ENCODE measurements at regions not wholly inside any gene's neighbourhood (a gene's known extent, or its start where the extent isn't known, plus 50 kb on each side); places are given as distances from the start of the nearest gene placed in this dataset.
"Not testable (repeated sequence)": the region's sequence is repeated elsewhere in the genome, so short reads cannot be mapped to it uniquely, and the experiment has no call there.

GRCh38 chr4:15174168-15174567 lies 171.9 kb downstream of the CPEB2 start:
- ATAC-seq (ENCODE audit: low read depth); H3K36me3 Mint-ChIP-seq; H3K9me3 Mint-ChIP-seq; DNase-seq (ENCODE audit: low spot score in 2 of 2); H3K4me1 Mint-ChIP-seq; H3K4me3 Mint-ChIP-seq; H3K27me3 Mint-ChIP-seq; H3K27ac Mint-ChIP-seq: not testable (repeated sequence)

GRCh38 chr4:15179842-15180241 lies 177.6 kb downstream of the CPEB2 start:
- not testable (repeated sequence) for H3K9me3 Mint-ChIP-seq; H3K27ac Mint-ChIP-seq; ATAC-seq (ENCODE audit: low read depth); H3K4me1 Mint-ChIP-seq; H3K27me3 Mint-ChIP-seq; H3K36me3 Mint-ChIP-seq; H3K4me3 Mint-ChIP-seq; DNase-seq (ENCODE audit: low spot score in 2 of 2)

- H3K36me3 Mint-ChIP-seq: no peaks in the 10 kb centered on the region
- ATAC-seq (ENCODE audit: low read depth): no peak
- H3K27ac Mint-ChIP-seq: no peak overlapping the region
- peaks cover 8% of the 10 kb centered on the region for H3K4me1 Mint-ChIP-seq
- no peaks in the 10 kb centered on the region for H3K9me3 Mint-ChIP-seq
- H3K27me3 Mint-ChIP-seq: no peaks in the 10 kb centered on the region
- H3K4me3 Mint-ChIP-seq: peak overlapping the region; percentile 51
- DNase-seq (ENCODE audit: low spot score in 2 of 2): no peak
Observed at GRCh38 chr4:15182600-15183220, 180.4 kb downstream of the CPEB2 start.

- Mint-ChIP-seq H3K4me3 (no peak overlapping the region), H3K9me3 (no peaks in the 10 kb centered on the region), H3K36me3 (no peaks in the 10 kb centered on the region), H3K27ac (no peak overlapping the region), H3K4me1 (peaks cover 14% of the 10 kb centered on the region), H3K27me3 (no peaks in the 10 kb centered on the region)
- DNase-seq (ENCODE audit: low spot score in 2 of 2): no peak
- no peak for ATAC-seq (ENCODE audit: low read depth)
Observed at GRCh38 chr4:15186149-15186548, 183.9 kb downstream of the CPEB2 start.

- ATAC-seq (ENCODE audit: low read depth) (no peak), DNase-seq (ENCODE audit: low spot score in 2 of 2) (no peak)
- no peaks in the 10 kb centered on the region for H3K9me3 Mint-ChIP-seq
- H3K36me3 Mint-ChIP-seq: no peaks in the 10 kb centered on the region
- no peaks in the 10 kb centered on the region for H3K27me3 Mint-ChIP-seq
- H3K27ac Mint-ChIP-seq: no peak overlapping the region
- H3K4me1 Mint-ChIP-seq: peaks cover 14% of the 10 kb centered on the region
- no peak overlapping the region for H3K4me3 Mint-ChIP-seq
Observed at GRCh38 chr4:15186806-15187205, 184.5 kb downstream of the CPEB2 start.

GRCh38 chr4:15188605-15189539 lies 186.6 kb downstream of the CPEB2 start:
- Mint-ChIP-seq H3K27me3 (no peaks in the 10 kb centered on the region), H3K9me3 (no peaks in the 10 kb centered on the region), H3K36me3 (no peaks in the 10 kb centered on the region), H3K27ac (no peak overlapping the region), H3K4me1 (peaks cover 6% of the 10 kb centered on the region), H3K4me3 (no peak overlapping the region)
- peak; percentile 56 for ATAC-seq (ENCODE audit: low read depth)
- no peak for DNase-seq (ENCODE audit: low spot score in 2 of 2)

GRCh38 chr4:15194520-15194919 lies 192.2 kb downstream of the CPEB2 start:
- Mint-ChIP-seq H3K27me3 (no peaks in the 10 kb centered on the region), H3K27ac (no peak overlapping the region), H3K4me3 (no peak overlapping the region), H3K36me3 (no peaks in the 10 kb centered on the region), H3K9me3 (no peaks in the 10 kb centered on the region), H3K4me1 (no peaks in the 10 kb centered on the region)
- ATAC-seq (ENCODE audit: low read depth): no peak
- DNase-seq (ENCODE audit: low spot score in 2 of 2): no peak

- no peak overlapping the region for H3K4me3 Mint-ChIP-seq
- H3K27me3 Mint-ChIP-seq: no peaks in the 10 kb centered on the region
- H3K36me3 Mint-ChIP-seq: no peaks in the 10 kb centered on the region
- DNase-seq (ENCODE audit: low spot score in 2 of 2) (no peak), ATAC-seq (ENCODE audit: low read depth) (no peak)
- no peaks in the 10 kb centered on the region for H3K9me3 Mint-ChIP-seq
- H3K27ac Mint-ChIP-seq: no peak overlapping the region
- no peaks in the 10 kb centered on the region for H3K4me1 Mint-ChIP-seq
Observed at GRCh38 chr4:15197005-15197404, 194.7 kb downstream of the CPEB2 start.

- Mint-ChIP-seq H3K9me3 (no peaks in the 10 kb centered on the region), H3K36me3 (no peaks in the 10 kb centered on the region), H3K27ac (no peak overlapping the region), H3K27me3 (no peaks in the 10 kb centered on the region), H3K4me3 (no peak overlapping the region), H3K4me1 (no peaks in the 10 kb centered on the region)
- ATAC-seq (ENCODE audit: low read depth): no peak
- DNase-seq (ENCODE audit: low spot score in 2 of 2): no peak
Observed at GRCh38 chr4:15198070-15198727, 195.9 kb downstream of the CPEB2 start.

GRCh38 chr4:15201782-15202181 lies 199.5 kb downstream of the CPEB2 start:
- Mint-ChIP-seq H3K9me3 (peaks cover 10% of the 10 kb centered on the region), H3K4me1 (no peaks in the 10 kb centered on the region), H3K27ac (no peak overlapping the region), H3K27me3 (no peaks in the 10 kb centered on the region), H3K4me3 (no peak overlapping the region), H3K36me3 (peaks cover 5% of the 10 kb centered on the region)
- no peak for ATAC-seq (ENCODE audit: low read depth)
- DNase-seq (ENCODE audit: low spot score in 2 of 2): no peak

GRCh38 chr4:15202481-15202880 lies 200.2 kb downstream of the CPEB2 start:
- ATAC-seq (ENCODE audit: low read depth) (no peak), DNase-seq (ENCODE audit: low spot score in 2 of 2) (no peak)
- Mint-ChIP-seq H3K4me3 (no peak overlapping the region), H3K4me1 (no peaks in the 10 kb centered on the region), H3K9me3 (peaks cover 14% of the 10 kb centered on the region), H3K27me3 (peaks cover 2% of the 10 kb centered on the region), H3K27ac (no peak overlapping the region), H3K36me3 (peaks cover 9% of the 10 kb centered on the region)

- peaks cover 18% of the 10 kb centered on the region for H3K9me3 Mint-ChIP-seq
- not testable (repeated sequence) for DNase-seq (ENCODE audit: low spot score in 2 of 2); H3K4me1 Mint-ChIP-seq; H3K27me3 Mint-ChIP-seq; H3K4me3 Mint-ChIP-seq; H3K27ac Mint-ChIP-seq; ATAC-seq (ENCODE audit: low read depth)
- peaks cover 14% of the 10 kb centered on the region for H3K36me3 Mint-ChIP-seq
Observed at GRCh38 chr4:15206526-15206925, 204.2 kb downstream of the CPEB2 start.

- Mint-ChIP-seq H3K27ac (no peak overlapping the region), H3K36me3 (no peaks in the 10 kb centered on the region), H3K4me3 (no peak overlapping the region), H3K27me3 (peaks cover 2% of the 10 kb centered on the region), H3K9me3 (no peaks in the 10 kb centered on the region), H3K4me1 (no peaks in the 10 kb centered on the region)
- ATAC-seq (ENCODE audit: low read depth) (no peak), DNase-seq (ENCODE audit: low spot score in 2 of 2) (no peak)
Observed at GRCh38 chr4:15213302-15213970, 211.2 kb downstream of the CPEB2 start.

GRCh38 chr4:15215109-15215508 lies 212.7 kb upstream of the C1QTNF7 start:
- Mint-ChIP-seq H3K4me3 (no peak overlapping the region), H3K27me3 (peaks cover 2% of the 10 kb centered on the region), H3K4me1 (no peaks in the 10 kb centered on the region), H3K27ac (no peak overlapping the region), H3K36me3 (no peaks in the 10 kb centered on the region), H3K9me3 (no peaks in the 10 kb centered on the region)
- ATAC-seq (ENCODE audit: low read depth) (no peak), DNase-seq (ENCODE audit: low spot score in 2 of 2) (no peak)
